Spleen (tissue), 11 donors: ENCODE measurements at regions not wholly inside any gene's neighbourhood (a gene's known extent, or its start where the extent isn't known, plus 50 kb on each side); places are given as distances from the start of the nearest gene placed in this dataset.

Source experiments
- DNase-seq: peaks from one replicate; pipeline ENCODE4 v3.0.0-alpha.2; 2020
- H3K27ac ChIP-seq, 8 donors: fragments of 200-600 bp; sonication (generic) in 7 of 8; 1 replicate in 4 of 8; 2 replicates in 4 of 8; pipeline versions ENCODE4 v1.5.0 to v1.8.0; 2016 to 2021; ENCODE audit warnings: inconsistent platforms in 4 of 8, mild to moderate bottlenecking in 4 of 8, moderate library complexity in 1 of 8
- H3K27me3 ChIP-seq, 7 donors: fragments of 200-600 bp; sonication (generic) in 6 of 7; replicated peaks in 1 of 7; 1 replicate in 4 of 7; 2 replicates in 3 of 7; pipeline versions ENCODE4 v1.5.0 to v1.8.0; 2016 to 2021; ENCODE audit warnings: inconsistent platforms in 3 of 7, mild to moderate bottlenecking in 1 of 7
- H3K36me3 ChIP-seq, 6 donors: fragments of 200-600 bp; sonication (generic) in 5 of 6; 1 replicate in 4 of 6; 2 replicates in 2 of 6; pipeline versions ENCODE4 v1.5.0 to v1.8.0; 2016 to 2021; ENCODE audit warnings: inconsistent platforms in 2 of 6
- H3K4me1 ChIP-seq, 6 donors: fragments of 200-600 bp; sonication (generic) in 5 of 6; 1 replicate in 3 of 6; 2 replicates in 3 of 6; pipeline versions ENCODE4 v1.5.0 to v1.8.0; 2016 to 2021; ENCODE audit warnings: inconsistent platforms in 3 of 6
- H3K4me3 ChIP-seq, 8 donors: fragments of 200-600 bp; sonication (generic) in 7 of 8; 1 replicate in 4 of 8; 2 replicates in 4 of 8; pipeline versions ENCODE4 v1.5.0 to v1.8.0; 2016 to 2021; ENCODE audit warnings: inconsistent platforms in 4 of 8, mild to moderate bottlenecking in 4 of 8, moderate library complexity in 2 of 8
- H3K9me3 ChIP-seq, 8 donors: fragments of 200-600 bp; sonication (generic) in 7 of 8; 1 replicate in 4 of 8; 2 replicates in 4 of 8; pipeline versions ENCODE4 v1.5.0 to v1.8.0; 2016 to 2021; ENCODE audit warnings: inconsistent platforms in 4 of 8
- POLR2A ChIP-seq, 3 donors: fragments of 450-650 bp; IDR thresholded peaks; one replicate each; pipeline ENCODE4 v1.5.1; 2017; ENCODE audit warnings: antibody characterized with exemption in 3 of 3, mild to moderate bottlenecking in 1 of 3
- POLR2AphosphoS5 ChIP-seq, 3 donors: sonication (generic); formaldehyde crosslinking; IDR thresholded peaks; one replicate each; pipeline ENCODE4 v1.5.1; 2017; ENCODE audit warnings: antibody characterized with exemption in 3 of 3
- WGBS, 5 donors: extraction: QIAGEN DNeasy Blood & Tissue Kit in 3 of 5; methylation state at CpG; one replicate each; pipeline versions ENCODE4 v1.1.5 to v1.1.7; 2013 to 2018; 5-methylcytosine and 5-hydroxymethylcytosine counted together
- intact Hi-C: fragments of 100-400 bp; cut with DNase I; formaldehyde crosslinking; loops from one replicate; pipeline ENCODE4 v1.15.0; 2023; ENCODE audit warnings: low total_unique reads
- TF ChIP-seq, protein P1 (sequence below), 11 experiments: fragments of 200-600 bp in 7 of 11; fragments of 450-650 bp in 4 of 11; sonication (generic) in 4 of 11; IDR thresholded peaks in 8 of 11; conservative IDR thresholded peaks in 3 of 11; 1 replicate in 7 of 11; 2 replicates in 4 of 11; pipeline versions ENCODE4 v1.4.0 to v1.8.0; 2016 to 2021; ENCODE audit warnings: antibody characterized with exemption in 11 of 11, inconsistent platforms in 4 of 11, mild to moderate bottlenecking in 1 of 11
- donor health status: healthy with polysubstance abuse.
- donor health status: DM: no; HTN: no; CAD: no; lungs with moderate emphysema.
- donor health status: DM: no; HTN: no; CAD: no.
- donor health status: Bipolar disorder and iron deficiency.
- donor health status: healthy.
- donor health status: DM: no; HTN: no; CAD: no.
- donor health status: DM: yes; HTN: yes; CAD: no.

DNA sequence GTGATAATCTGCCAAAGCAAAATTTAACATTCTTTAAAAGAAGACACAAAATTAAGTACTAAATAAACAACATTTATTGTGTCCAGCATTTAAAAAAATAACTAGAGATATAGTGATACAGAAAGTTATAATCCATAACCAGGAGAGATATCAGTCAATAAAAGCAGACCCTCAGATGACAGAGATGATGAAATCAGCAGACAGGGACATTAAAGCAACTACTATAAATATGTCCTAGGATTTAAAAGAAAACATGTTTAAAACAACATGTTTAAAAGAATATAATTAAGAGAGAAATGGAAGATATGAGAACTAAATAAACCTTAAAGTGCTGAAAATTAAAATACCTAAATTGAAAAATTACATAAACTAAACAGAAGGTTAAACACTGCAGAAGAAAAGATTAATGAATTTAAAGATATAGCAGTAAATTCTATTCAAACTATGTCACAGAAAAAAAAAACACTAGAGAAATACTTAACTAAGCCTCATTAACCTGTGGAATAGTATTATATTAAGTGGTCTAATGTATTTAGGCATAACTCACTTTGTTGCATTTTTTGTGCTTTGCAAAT, 261.2 kb upstream of the NR5A2 start:
- TF ChIP-seq, protein P1, sequence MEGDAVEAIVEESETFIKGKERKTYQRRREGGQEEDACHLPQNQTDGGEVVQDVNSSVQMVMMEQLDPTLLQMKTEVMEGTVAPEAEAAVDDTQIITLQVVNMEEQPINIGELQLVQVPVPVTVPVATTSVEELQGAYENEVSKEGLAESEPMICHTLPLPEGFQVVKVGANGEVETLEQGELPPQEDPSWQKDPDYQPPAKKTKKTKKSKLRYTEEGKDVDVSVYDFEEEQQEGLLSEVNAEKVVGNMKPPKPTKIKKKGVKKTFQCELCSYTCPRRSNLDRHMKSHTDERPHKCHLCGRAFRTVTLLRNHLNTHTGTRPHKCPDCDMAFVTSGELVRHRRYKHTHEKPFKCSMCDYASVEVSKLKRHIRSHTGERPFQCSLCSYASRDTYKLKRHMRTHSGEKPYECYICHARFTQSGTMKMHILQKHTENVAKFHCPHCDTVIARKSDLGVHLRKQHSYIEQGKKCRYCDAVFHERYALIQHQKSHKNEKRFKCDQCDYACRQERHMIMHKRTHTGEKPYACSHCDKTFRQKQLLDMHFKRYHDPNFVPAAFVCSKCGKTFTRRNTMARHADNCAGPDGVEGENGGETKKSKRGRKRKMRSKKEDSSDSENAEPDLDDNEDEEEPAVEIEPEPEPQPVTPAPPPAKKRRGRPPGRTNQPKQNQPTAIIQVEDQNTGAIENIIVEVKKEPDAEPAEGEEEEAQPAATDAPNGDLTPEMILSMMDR (IDR thresholded peaks at IDR 0.05 in 8 of 11, conservative IDR thresholded peaks at IDR 0.05 in 3 of 11), result no peak
- TF ChIP-seq POLR2AphosphoS5 (IDR thresholded peaks at IDR 0.05), result no peak
- TF ChIP-seq POLR2A (IDR thresholded peaks at IDR 0.05), result no peak
- no peak for DNase-seq
- H3K4me1 ChIP-seq, result no peaks in the 10 kb centered on the region
- intact Hi-C loops, result no loop called here
- no peaks in the 10 kb centered on the region for H3K36me3 ChIP-seq
- no peak overlapping the region for H3K4me3 ChIP-seq
- H3K9me3 ChIP-seq, result peaks cover 0 to 44% (median 37%) of the 10 kb centered on the region in 8 donors
- peaks cover 0 to 5% (median 0%) of the 10 kb centered on the region in 7 donors for H3K27me3 ChIP-seq
- H3K27ac ChIP-seq, result no peak overlapping the region

DNA sequence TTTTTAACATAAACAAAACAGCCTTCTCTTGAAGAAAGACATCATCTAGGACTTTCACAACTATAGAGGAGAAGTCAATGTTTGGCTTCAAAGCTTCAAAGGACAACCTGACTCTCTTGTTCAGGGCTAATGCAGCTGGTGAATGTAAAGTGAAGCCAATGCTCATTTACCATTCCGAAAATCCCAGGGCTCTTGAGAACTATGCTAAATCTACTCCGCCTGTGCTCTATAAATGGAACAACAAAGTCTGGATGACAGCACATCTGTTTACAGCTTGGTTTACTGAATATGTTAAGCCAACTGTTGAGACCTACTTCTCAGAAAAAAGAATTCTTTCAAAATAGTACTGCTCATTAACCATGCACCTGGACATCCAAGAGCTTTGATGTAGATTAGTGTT, 259.8 kb upstream of the NR5A2 start:
- Histone ChIP-seq H3K27me3 (peaks cover 0 to under 1% (median 0%) of the 10 kb centered on the region in 7 donors), H3K4me3 (no peak overlapping the region), H3K9me3 (peaks cover 0 to 44% (median 37%) of the 10 kb centered on the region in 8 donors), H3K27ac (no peak overlapping the region), H3K4me1 (no peaks in the 10 kb centered on the region), H3K36me3 (no peaks in the 10 kb centered on the region)
- TF ChIP-seq, protein P1 (IDR thresholded peaks at IDR 0.05 in 8 of 11, conservative IDR thresholded peaks at IDR 0.05 in 3 of 11), result no peak
- TF ChIP-seq POLR2A (IDR thresholded peaks at IDR 0.05), result no peak
- TF ChIP-seq POLR2AphosphoS5 (IDR thresholded peaks at IDR 0.05), result no peak
- intact Hi-C loops, result no loop called here
- WGBS, 5 donors, result 88 to 94% (median 94%) methylated on average over 2 of the region's 2 CpGs
- DNase-seq, result no peak

DNA sequence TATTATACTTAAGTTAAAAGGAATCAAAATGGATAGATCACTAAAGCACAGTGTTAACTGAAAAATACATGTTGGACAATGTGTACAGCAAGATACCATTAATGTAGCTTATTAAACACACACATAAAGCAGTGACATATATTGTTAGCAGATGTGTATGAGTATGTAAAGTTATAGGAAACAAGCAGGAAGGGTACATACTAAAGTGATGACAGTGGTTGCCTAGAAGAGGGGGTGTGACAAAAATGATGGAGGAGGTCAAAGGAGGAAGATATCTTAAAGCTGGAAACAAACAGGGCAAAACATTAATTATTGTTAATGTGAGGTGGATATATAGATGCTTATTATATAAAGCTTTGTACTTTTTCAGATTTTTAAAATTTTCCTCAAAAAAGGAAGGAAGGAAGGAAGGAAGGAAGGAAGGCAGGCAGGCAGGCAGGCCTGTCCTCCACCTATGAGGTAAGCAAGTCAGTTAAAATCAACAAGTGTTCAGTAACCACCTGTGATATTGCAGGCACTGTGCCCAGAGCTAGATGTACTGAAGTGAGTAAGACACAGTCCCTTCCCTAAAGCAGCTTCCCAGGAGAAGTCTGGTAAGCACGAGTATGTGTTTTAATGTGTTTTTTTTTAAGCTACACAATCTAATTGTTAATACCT, 252.9 kb upstream of the NR5A2 start:
- no peaks in the 10 kb centered on the region for H3K36me3 ChIP-seq
- WGBS, 5 donors, result 63 to 86% (median 74%) methylated on average over 1 of the region's 1 CpG

More for the DNA sequence above, 252.9 kb upstream of the NR5A2 start:
- no peak for DNase-seq
- Histone ChIP-seq H3K27me3 (no peaks in the 10 kb centered on the region), H3K4me3 (no peak overlapping the region), H3K9me3 (no peaks in the 10 kb centered on the region), H3K4me1 (no peaks in the 10 kb centered on the region), H3K27ac (no peak overlapping the region)
- TF ChIP-seq POLR2AphosphoS5 (IDR thresholded peaks at IDR 0.05) (no peak), POLR2A (IDR thresholded peaks at IDR 0.05) (no peak)
- TF ChIP-seq, protein P1 (IDR thresholded peaks at IDR 0.05 in 8 of 11, conservative IDR thresholded peaks at IDR 0.05 in 3 of 11), result no peak
- intact Hi-C loops, result no loop called here
